Activated CD4-positive, alpha-beta T cell treated with anti-CD3 and anti-CD28 coated beads, Interleukin-2, amount 10 ng/mL, durations not matched to agents 24 days and 14 days (primary cell): ENCODE measurements at regions not wholly inside any gene's neighbourhood (a gene's known extent, or its start where the extent isn't known, plus 50 kb on each side); places are given as distances from the start of the nearest gene placed in this dataset.
"Not testable (repeated sequence)": the region's sequence is repeated elsewhere in the genome, so short reads cannot be mapped to it uniquely, and the experiment has no call there.

ENCODE experiments used
- DNase-seq: peaks from one replicate; pipeline ENCODE4 v3.0.0; 2022
- H3K27ac Mint-ChIP-seq: one replicate; pipeline ENCODE4 v1.8.0; 2022; ENCODE audit warnings: mild to moderate bottlenecking, mixed read lengths
- H3K27me3 Mint-ChIP-seq: one replicate; pipeline ENCODE4 v1.8.0; 2022; ENCODE audit warnings: mixed read lengths
- H3K36me3 Mint-ChIP-seq: one replicate; pipeline ENCODE4 v1.8.0; 2022; ENCODE audit warnings: low read depth, mild to moderate bottlenecking, mixed read lengths
- H3K4me1 Mint-ChIP-seq: one replicate; pipeline ENCODE4 v1.8.0; 2021; ENCODE audit warnings: mixed read lengths
- H3K4me3 Mint-ChIP-seq: one replicate; pipeline ENCODE4 v1.8.0; 2022; ENCODE audit warnings: mild to moderate bottlenecking, moderate library complexity, mixed read lengths
- H3K9me3 Mint-ChIP-seq: one replicate; pipeline ENCODE4 v1.8.0; 2021; ENCODE audit warnings: mixed read lengths
- intact Hi-C: fragments of 100-400 bp; cut with micrococcal nuclease; formaldehyde crosslinking; loops from one replicate; pipeline ENCODE4 v1.15.1; 2023

- Mint-ChIP-seq H3K9me3 (peaks cover 6% of the 10 kb centered on the region), H3K4me1 (no peaks in the 10 kb centered on the region), H3K27me3 (no peaks in the 10 kb centered on the region), H3K27ac (no peak overlapping the region), H3K36me3 (no peaks in the 10 kb centered on the region), H3K4me3 (no peak overlapping the region)
- intact Hi-C loops = no loop called here
- DNase-seq = no peak
Measured at GRCh38 chr2:75833386-75833785, 122.7 kb upstream of the GCFC2 start.

GRCh38 chr2:75828826-75829225 lies 118.1 kb upstream of the GCFC2 start:
- no peak for DNase-seq
- H3K4me1 Mint-ChIP-seq = no peaks in the 10 kb centered on the region
- H3K27ac Mint-ChIP-seq = no peak overlapping the region
- no peak overlapping the region for H3K4me3 Mint-ChIP-seq
- peaks cover 3% of the 10 kb centered on the region for H3K9me3 Mint-ChIP-seq
- no peaks in the 10 kb centered on the region for H3K27me3 Mint-ChIP-seq
- intact Hi-C loops = no loop called here
- H3K36me3 Mint-ChIP-seq = no peaks in the 10 kb centered on the region

GRCh38 chr2:75823515-75823914 lies 112.8 kb upstream of the GCFC2 start:
- H3K4me1 Mint-ChIP-seq, H3K36me3 Mint-ChIP-seq, intact Hi-C loops, DNase-seq, H3K9me3 Mint-ChIP-seq, H3K27me3 Mint-ChIP-seq, H3K27ac Mint-ChIP-seq, H3K4me3 Mint-ChIP-seq: not testable (repeated sequence)

GRCh38 chr2:75822336-75822735 lies 111.6 kb upstream of the GCFC2 start:
- no peak overlapping the region for H3K4me3 Mint-ChIP-seq
- H3K9me3 Mint-ChIP-seq = peaks cover 3% of the 10 kb centered on the region
- intact Hi-C loops = no loop called here
- DNase-seq = no peak
- H3K27ac Mint-ChIP-seq = no peak overlapping the region
- no peaks in the 10 kb centered on the region for H3K27me3 Mint-ChIP-seq
- no peaks in the 10 kb centered on the region for H3K4me1 Mint-ChIP-seq
- H3K36me3 Mint-ChIP-seq = no peaks in the 10 kb centered on the region

GRCh38 chr2:75820693-75821092 lies 110.0 kb upstream of the GCFC2 start:
- DNase-seq = no peak
- no peaks in the 10 kb centered on the region for H3K36me3 Mint-ChIP-seq
- no peaks in the 10 kb centered on the region for H3K27me3 Mint-ChIP-seq
- H3K9me3 Mint-ChIP-seq = peaks cover 3% of the 10 kb centered on the region
- no peaks in the 10 kb centered on the region for H3K4me1 Mint-ChIP-seq
- no peak overlapping the region for H3K4me3 Mint-ChIP-seq
- intact Hi-C loops = no loop called here
- no peak overlapping the region for H3K27ac Mint-ChIP-seq

GRCh38 chr2:75810611-75811330 lies 100.1 kb upstream of the GCFC2 start:
- Mint-ChIP-seq H3K36me3 (no peaks in the 10 kb centered on the region), H3K4me3 (no peak overlapping the region), H3K4me1 (no peaks in the 10 kb centered on the region), H3K9me3 (no peaks in the 10 kb centered on the region), H3K27me3 (no peaks in the 10 kb centered on the region), H3K27ac (no peak overlapping the region)
- no peak for DNase-seq
- intact Hi-C loops = no loop called here

- Mint-ChIP-seq H3K36me3 (no peaks in the 10 kb centered on the region), H3K27me3 (no peaks in the 10 kb centered on the region), H3K4me3 (no peak overlapping the region), H3K27ac (no peak overlapping the region), H3K9me3 (no peaks in the 10 kb centered on the region), H3K4me1 (no peaks in the 10 kb centered on the region)
- no peak for DNase-seq
- intact Hi-C loops = no loop called here
Measured at GRCh38 chr2:75808793-75809535, 98.2 kb upstream of the GCFC2 start.

- no peaks in the 10 kb centered on the region for H3K4me1 Mint-ChIP-seq
- DNase-seq = no peak
- no peaks in the 10 kb centered on the region for H3K9me3 Mint-ChIP-seq
- no peak overlapping the region for H3K4me3 Mint-ChIP-seq
- no peaks in the 10 kb centered on the region for H3K36me3 Mint-ChIP-seq
- peaks cover 2% of the 10 kb centered on the region for H3K27me3 Mint-ChIP-seq
- H3K27ac Mint-ChIP-seq = no peak overlapping the region
- intact Hi-C loops = no loop called here
Measured at GRCh38 chr2:75807992-75808391, 97.3 kb upstream of the GCFC2 start.

- Mint-ChIP-seq H3K9me3 (no peaks in the 10 kb centered on the region), H3K4me3 (no peak overlapping the region), H3K4me1 (no peaks in the 10 kb centered on the region), H3K27me3 (peaks cover 2% of the 10 kb centered on the region), H3K36me3 (no peaks in the 10 kb centered on the region), H3K27ac (no peak overlapping the region)
- intact Hi-C loops = no loop called here
- DNase-seq = no peak
Measured at GRCh38 chr2:75801234-75801982, 90.7 kb upstream of the GCFC2 start.

- Mint-ChIP-seq H3K9me3 (no peaks in the 10 kb centered on the region), H3K27me3 (peaks cover 2% of the 10 kb centered on the region), H3K36me3 (no peaks in the 10 kb centered on the region), H3K4me3 (no peak overlapping the region), H3K4me1 (no peaks in the 10 kb centered on the region), H3K27ac (no peak overlapping the region)
- no peak for DNase-seq
- intact Hi-C loops = no loop called here
Measured at GRCh38 chr2:75800456-75800855, 89.7 kb upstream of the GCFC2 start.

- no peaks in the 10 kb centered on the region for H3K4me1 Mint-ChIP-seq
- intact Hi-C loops = no loop called here
- H3K9me3 Mint-ChIP-seq = no peaks in the 10 kb centered on the region
- peaks cover 2% of the 10 kb centered on the region for H3K27me3 Mint-ChIP-seq
- H3K36me3 Mint-ChIP-seq = no peaks in the 10 kb centered on the region
- H3K4me3 Mint-ChIP-seq = no peak overlapping the region
- H3K27ac Mint-ChIP-seq = no peak overlapping the region
- no peak for DNase-seq
Measured at GRCh38 chr2:75799859-75800258, 89.1 kb upstream of the GCFC2 start.

- H3K27ac Mint-ChIP-seq = no peak overlapping the region
- H3K9me3 Mint-ChIP-seq = no peaks in the 10 kb centered on the region
- peaks cover 2% of the 10 kb centered on the region for H3K27me3 Mint-ChIP-seq
- intact Hi-C loops = no loop called here
- no peaks in the 10 kb centered on the region for H3K36me3 Mint-ChIP-seq
- H3K4me1 Mint-ChIP-seq = no peaks in the 10 kb centered on the region
- no peak overlapping the region for H3K4me3 Mint-ChIP-seq
- no peak for DNase-seq
Measured at GRCh38 chr2:75798569-75798968, 87.9 kb upstream of the GCFC2 start.

- Mint-ChIP-seq H3K36me3 (no peaks in the 10 kb centered on the region), H3K27ac (no peak overlapping the region), H3K9me3 (no peaks in the 10 kb centered on the region), H3K27me3 (peaks cover 2% of the 10 kb centered on the region), H3K4me1 (no peaks in the 10 kb centered on the region), H3K4me3 (no peak overlapping the region)
- no peak for DNase-seq
- intact Hi-C loops = no loop called here
Measured at GRCh38 chr2:75792996-75793395, 82.3 kb upstream of the GCFC2 start.

GRCh38 chr2:75792146-75792545 lies 81.4 kb upstream of the GCFC2 start:
- H3K36me3 Mint-ChIP-seq = no peaks in the 10 kb centered on the region
- no peak overlapping the region for H3K27ac Mint-ChIP-seq
- H3K4me1 Mint-ChIP-seq = no peaks in the 10 kb centered on the region
- H3K9me3 Mint-ChIP-seq = no peaks in the 10 kb centered on the region
- intact Hi-C loops = no loop called here
- H3K4me3 Mint-ChIP-seq = no peak overlapping the region
- no peak for DNase-seq
- peaks cover 2% of the 10 kb centered on the region for H3K27me3 Mint-ChIP-seq
